Gastroesophageal sphincter (tissue), 4 donors: ENCODE measurements at regions not wholly inside any gene's neighbourhood (a gene's known extent, or its start where the extent isn't known, plus 50 kb on each side); places are given as distances from the start of the nearest gene placed in this dataset.
"Not testable (repeated sequence)": the region's sequence is repeated elsewhere in the genome, so short reads cannot be mapped to it uniquely, and the experiment has no call there.

ENCODE experiments used
- ATAC-seq: fragments of 150-250 bp; one replicate; pipeline ENCODE4 v1.9.1; 2016; ENCODE audit warnings: mild to moderate bottlenecking, moderate library complexity
- H3K27ac ChIP-seq, 4 donors: fragments of 200-600 bp; sonication (generic) in 3 of 4; 1 replicate in 3 of 4; 2 replicates in 1 of 4; pipeline ENCODE4 v1.5.1; 2016 to 2019
- H3K27me3 ChIP-seq: fragments of 200-600 bp; sonication (generic); one replicate; pipeline ENCODE4 v1.5.1; 2019
- H3K36me3 ChIP-seq, 2 donors: fragments of 200-600 bp; sonication (generic); one replicate each; pipeline ENCODE4 v1.5.1; 2019; ENCODE audit warnings: control low read depth in 1 of 2
- H3K4me1 ChIP-seq, 3 donors: fragments of 200-600 bp; sonication (generic); 1 replicate in 2 of 3; 2 replicates in 1 of 3; pipeline ENCODE4 v1.5.1; 2016 to 2019; ENCODE audit warnings: control low read depth in 2 of 3
- H3K4me3 ChIP-seq, 2 donors: fragments of 200-600 bp; sonication (generic); one replicate each; pipeline ENCODE4 v1.5.1; 2019; ENCODE audit warnings: mild to moderate bottlenecking in 1 of 2, moderate library complexity in 1 of 2
- H3K9me3 ChIP-seq, 3 donors: fragments of 200-600 bp; sonication (generic); one replicate each; pipeline ENCODE4 v1.5.1; 2017 to 2019; ENCODE audit warnings: control low read depth in 2 of 3
- CTCF ChIP-seq, 4 experiments: fragments of 200-600 bp in 2 of 4; fragments of 450-650 bp in 2 of 4; sonication (generic) in 1 of 4; IDR thresholded peaks; one replicate each; pipeline ENCODE4 v1.5.1; 2017 to 2019; ENCODE audit warnings: antibody characterized with exemption in 4 of 4, mild to moderate bottlenecking in 2 of 4, moderate library complexity in 2 of 4
- EP300 ChIP-seq: sonication (generic); formaldehyde crosslinking; IDR thresholded peaks from one replicate; pipeline ENCODE4 v1.6.1; 2017; ENCODE audit warnings: antibody characterized with exemption, mild to moderate bottlenecking
- POLR2A ChIP-seq, 2 donors: fragments of 450-650 bp; IDR thresholded peaks; one replicate each; pipeline ENCODE4 v1.6.1; 2017; ENCODE audit warnings: antibody characterized with exemption in 2 of 2, mild to moderate bottlenecking in 2 of 2, moderate library complexity in 1 of 2
- POLR2AphosphoS5 ChIP-seq: sonication (generic); formaldehyde crosslinking; IDR thresholded peaks from one replicate; pipeline ENCODE4 v1.6.1; 2017; ENCODE audit warnings: antibody characterized with exemption
- WGBS, 2 donors: methylation state at CpG; one replicate each; pipeline ENCODE4 v1.1.5; 2018; ENCODE audit warnings: low coverage in 1 of 2; 5-methylcytosine and 5-hydroxymethylcytosine counted together
- small RNA-seq, 4 donors: library from RNA; depleted of rRNA; stranded (forward); fragments of <200 nt; gene quantifications; one replicate each; pipeline ENCODE3, GENCODE V24; 2016

GRCh38 chr17:21613071-21613429 lies 79.3 kb upstream of the KCNJ18 start:
- H3K4me1 ChIP-seq, result no peaks in the 10 kb centered on the region
- H3K27ac ChIP-seq, result no peak overlapping the region
- H3K36me3 ChIP-seq, result no peaks in the 10 kb centered on the region
- ATAC-seq, result no peak
- no peaks in the 10 kb centered on the region for H3K9me3 ChIP-seq
- peaks cover 15% of the 10 kb centered on the region for H3K27me3 ChIP-seq
- no peak overlapping the region for H3K4me3 ChIP-seq
- WGBS, 2 donors, result 78 to 89% methylated on average over 3 to 4 of the region's 8 CpGs
- no peak for TF ChIP-seq POLR2A (IDR thresholded peaks at IDR 0.05)
- no peak for TF ChIP-seq CTCF (IDR thresholded peaks at IDR 0.05)
- no peak for TF ChIP-seq POLR2AphosphoS5
- TF ChIP-seq EP300, result no peak

- 75% methylated on average over 3 of the region's 3 CpGs; no CpG with 5 or more reads in 1 of the 2 donors for WGBS, 2 donors
- not testable (repeated sequence) for H3K27ac ChIP-seq, H3K9me3 ChIP-seq, H3K27me3 ChIP-seq, H3K36me3 ChIP-seq, H3K4me3 ChIP-seq, ATAC-seq, H3K4me1 ChIP-seq
Observed at GRCh38 chr17:21626987-21627386, 65.3 kb upstream of the KCNJ18 start.

Small RNA genes lying in the stretch of these regions (small RNA-seq; reads per million reads assigned to genes)
- gene AC233702.6 (0 reads per million in 4 donors), gene AC233702.8 (0 reads per million in 4 donors)
